Ishikawa (cell line): ENCODE measurements at regions not wholly inside any gene's neighbourhood (a gene's known extent, or its start where the extent isn't known, plus 50 kb on each side); places are given as distances from the start of the nearest gene placed in this dataset.

Experiments
- EGR1 ChIP-seq: IDR thresholded peaks from 2 replicates; pipeline ENCODE4 v1.6.1; 2012
- EP300 ChIP-seq: IDR thresholded peaks from 2 replicates; pipeline ENCODE4 v1.6.1; 2012; ENCODE audit warnings: borderline replicate concordance
- FOXM1 ChIP-seq: IDR thresholded peaks from 2 replicates; pipeline ENCODE4 v1.6.1; 2012; ENCODE audit warnings: low read depth, borderline replicate concordance
- MAX ChIP-seq: IDR thresholded peaks from 2 replicates; pipeline ENCODE4 v1.6.1; 2012
- NFIC ChIP-seq: IDR thresholded peaks from 2 replicates; pipeline ENCODE4 v1.6.1; 2012
- RAD21 ChIP-seq: IDR thresholded peaks from 2 replicates; pipeline ENCODE4 v1.6.1; 2012; ENCODE audit warnings: low read depth
- REST ChIP-seq: IDR thresholded peaks from 2 replicates; pipeline ENCODE4 v1.6.1; 2012; ENCODE audit warnings: low read depth, mild to moderate bottlenecking
- TAF1 ChIP-seq: IDR thresholded peaks from 2 replicates; pipeline ENCODE4 v1.6.1; 2012; ENCODE audit warnings: low read depth, mild to moderate bottlenecking
- TCF12 ChIP-seq: IDR thresholded peaks from 2 replicates; pipeline ENCODE4 v1.6.1; 2012; ENCODE audit warnings: low read depth
- TEAD4 ChIP-seq: IDR thresholded peaks from 2 replicates; pipeline ENCODE4 v1.6.1; 2012
- USF1 ChIP-seq: IDR thresholded peaks from 2 replicates; pipeline ENCODE4 v1.6.1; 2012
- YY1 ChIP-seq: IDR thresholded peaks from 2 replicates; pipeline ENCODE4 v1.6.1; 2012; ENCODE audit warnings: low read depth
- ZBTB7A ChIP-seq: IDR thresholded peaks from 2 replicates; pipeline ENCODE4 v1.6.1; 2012; ENCODE audit warnings: low read depth

GRCh38 chr9:11352612-11353011 lies 739.8 kb upstream of the PTPRD start:
- TF ChIP-seq RAD21 (no peak), EGR1 (no peak), MAX (no peak), NFIC (no peak), ZBTB7A (no peak), EP300 (no peak), FOXM1 (no peak), TEAD4 (no peak), REST (no peak), TAF1 (no peak), YY1 (no peak), USF1 (no peak), TCF12 (no peak)
